Neural progenitor cell (in vitro differentiated cells): ENCODE measurements at regions not wholly inside any gene's neighbourhood (a gene's known extent, or its start where the extent isn't known, plus 50 kb on each side); places are given as distances from the start of the nearest gene placed in this dataset.

Experiments
- DNase-seq: peaks from one replicate; pipeline ENCODE4 v3.0.0-alpha.2; 2016; ENCODE audit warnings: low spot score
- H2AFZ ChIP-seq: fragments of 200-600 bp; sonication (generic); replicated peaks from 2 replicates; pipeline ENCODE4 v1.6.1; 2016; ENCODE audit warnings: antibody characterized with exemption
- H3F3A ChIP-seq: fragments of 200-600 bp; sonication (generic); 2 replicates; pipeline ENCODE4 v1.6.1; 2016; ENCODE audit warnings: antibody characterized with exemption, low read depth
- H3K27ac ChIP-seq: fragments of 200-600 bp; sonication (generic); 2 replicates; pipeline ENCODE4 v1.5.1; 2016; ENCODE audit warnings: mild to moderate bottlenecking
- H3K27me3 ChIP-seq: fragments of 200-600 bp; sonication (generic); 2 replicates; pipeline ENCODE4 v1.6.1; 2016; ENCODE audit warnings: mild to moderate bottlenecking, moderate library complexity
- H3K36me3 ChIP-seq: fragments of 200-600 bp; sonication (generic); 2 replicates; pipeline ENCODE4 v1.5.1; 2016
- H3K4me1 ChIP-seq: fragments of 200-600 bp; sonication (generic); 2 replicates; pipeline ENCODE4 v1.6.1; 2016; ENCODE audit warnings: mixed run types
- H3K4me2 ChIP-seq: fragments of 200-600 bp; sonication (generic); 2 replicates; pipeline ENCODE4 v1.6.1; 2016
- H3K4me3 ChIP-seq: fragments of 200-600 bp; sonication (generic); 2 replicates; pipeline ENCODE4 v1.5.1; 2016
- H3K79me2 ChIP-seq: fragments of 200-600 bp; sonication (generic); 2 replicates; pipeline ENCODE4 v1.6.1; 2016; ENCODE audit warnings: low read depth
- H3K9ac ChIP-seq: fragments of 200-600 bp; sonication (generic); 2 replicates; pipeline ENCODE4 v1.6.1; 2016
- H3K9me3 ChIP-seq: fragments of 200-600 bp; sonication (generic); 2 replicates; pipeline ENCODE4 v1.5.1; 2016; ENCODE audit warnings: low read depth
- H4K20me1 ChIP-seq: fragments of 200-600 bp; sonication (generic); 2 replicates; pipeline ENCODE4 v1.6.1; 2016; ENCODE audit warnings: low read depth
- H3K27ac Mint-ChIP-seq: 3 replicates; pipeline ENCODE4 v1.8.0; 2021; ENCODE audit warnings: mixed read lengths
- H3K27me3 Mint-ChIP-seq: 2 replicates; pipeline ENCODE4 v1.8.0; 2022; ENCODE audit warnings: low read depth, mild to moderate bottlenecking, inconsistent platforms, moderate library complexity, mixed read lengths; ENCODE audit not compliant: insufficient read depth
- H3K36me3 Mint-ChIP-seq: 3 replicates; pipeline ENCODE4 v1.8.0; 2021; ENCODE audit warnings: mixed read lengths
- H3K4me1 Mint-ChIP-seq: 3 replicates; pipeline ENCODE4 v1.8.0; 2021; ENCODE audit warnings: mixed read lengths
- H3K4me3 Mint-ChIP-seq: 3 replicates; pipeline ENCODE4 v1.8.0; 2021; ENCODE audit warnings: mild to moderate bottlenecking, moderate library complexity, mixed read lengths
- H3K9me3 Mint-ChIP-seq: 3 replicates; pipeline ENCODE4 v1.8.0; 2020; ENCODE audit warnings: mixed read lengths
- CTCF ChIP-seq: fragments of 200-600 bp; sonication (generic); IDR thresholded peaks from 2 replicates; pipeline ENCODE4 v1.5.1; 2017; ENCODE audit warnings: antibody characterized with exemption, mild to moderate bottlenecking
- EZH2 ChIP-seq: fragments of 200-600 bp; sonication (generic); IDR thresholded peaks from 2 replicates; pipeline ENCODE4 v1.6.1; 2017; ENCODE audit warnings: antibody characterized with exemption, mild to moderate bottlenecking, moderate library complexity
- EZH2phosphoT487 ChIP-seq: fragments of 200-600 bp; sonication (generic); IDR thresholded peaks from 2 replicates; pipeline ENCODE4 v1.6.1; 2017; ENCODE audit warnings: antibody characterized with exemption

- peaks cover 3% of the 10 kb centered on the region for H3K4me1 Mint-ChIP-seq
- Histone ChIP-seq H3F3A (no peaks in the 10 kb centered on the region), H3K9ac (no peak overlapping the region), H3K79me2 (no peaks in the 10 kb centered on the region), H3K4me1 (no peaks in the 10 kb centered on the region), H3K9me3 (no peaks in the 10 kb centered on the region), H3K36me3 (no peaks in the 10 kb centered on the region), H3K27ac (no peak overlapping the region), H3K4me3 (no peak overlapping the region), H3K27me3 (no peaks in the 10 kb centered on the region), H2AFZ (no peak overlapping the region), H3K4me2 (no peak overlapping the region), H4K20me1 (no peaks in the 10 kb centered on the region)
- H3K27ac Mint-ChIP-seq, result no peak overlapping the region
- H3K9me3 Mint-ChIP-seq, result no peaks in the 10 kb centered on the region
- H3K4me3 Mint-ChIP-seq, result no peak overlapping the region
- TF ChIP-seq EZH2 (no peak), EZH2phosphoT487 (no peak), CTCF (no peak)
- no peak for DNase-seq
- H3K27me3 Mint-ChIP-seq, result no peaks in the 10 kb centered on the region
- no peaks in the 10 kb centered on the region for H3K36me3 Mint-ChIP-seq
These were observed 171.2 kb upstream of the RPL34 start for GRCh38 chr4:108449129-108449528.

GRCh38 chr4:108446556-108446955 is 173.8 kb upstream of the RPL34 start:
- Histone ChIP-seq H3K4me2 (no peak overlapping the region), H2AFZ (no peak overlapping the region), H3K4me1 (no peaks in the 10 kb centered on the region), H3K9ac (no peak overlapping the region), H3K27ac (no peak overlapping the region), H3K79me2 (no peaks in the 10 kb centered on the region), H3K27me3 (no peaks in the 10 kb centered on the region), H3F3A (no peaks in the 10 kb centered on the region), H3K36me3 (no peaks in the 10 kb centered on the region), H3K9me3 (no peaks in the 10 kb centered on the region), H3K4me3 (no peak overlapping the region), H4K20me1 (no peaks in the 10 kb centered on the region)
- DNase-seq, result no peak
- H3K4me1 Mint-ChIP-seq, result peaks cover 3% of the 10 kb centered on the region
- no peaks in the 10 kb centered on the region for H3K27me3 Mint-ChIP-seq
- no peak overlapping the region for H3K4me3 Mint-ChIP-seq
- TF ChIP-seq EZH2, result no peak
- TF ChIP-seq CTCF, result no peak
- no peak for TF ChIP-seq EZH2phosphoT487
- H3K27ac Mint-ChIP-seq, result no peak overlapping the region
- H3K36me3 Mint-ChIP-seq, result no peaks in the 10 kb centered on the region
- H3K9me3 Mint-ChIP-seq, result peaks cover under 1% of the 10 kb centered on the region

- Mint-ChIP-seq H3K9me3 (peaks cover 4% of the 10 kb centered on the region), H3K27me3 (peaks cover 4% of the 10 kb centered on the region), H3K4me1 (peaks cover 3% of the 10 kb centered on the region), H3K27ac (no peak overlapping the region), H3K4me3 (no peak overlapping the region), H3K36me3 (no peaks in the 10 kb centered on the region)
- H3K36me3 ChIP-seq, result no peaks in the 10 kb centered on the region
- H4K20me1 ChIP-seq, result no peaks in the 10 kb centered on the region
- H3K9ac ChIP-seq, result no peak overlapping the region
- H2AFZ ChIP-seq, result no peak overlapping the region
- H3K79me2 ChIP-seq, result no peaks in the 10 kb centered on the region
- no peak for DNase-seq
- no peak overlapping the region for H3K4me3 ChIP-seq
- H3K4me2 ChIP-seq, result no peak overlapping the region
- no peaks in the 10 kb centered on the region for H3K4me1 ChIP-seq
- H3K27me3 ChIP-seq, result no peaks in the 10 kb centered on the region
- no peaks in the 10 kb centered on the region for H3F3A ChIP-seq
- no peak for TF ChIP-seq EZH2phosphoT487
- no peak for TF ChIP-seq EZH2
- no peak for TF ChIP-seq CTCF
- H3K9me3 ChIP-seq, result no peaks in the 10 kb centered on the region
- H3K27ac ChIP-seq, result no peak overlapping the region
These were observed 174.7 kb upstream of the RPL34 start for GRCh38 chr4:108445716-108446115.
